Endodermal cell (in vitro differentiated cells): ENCODE measurements at regions not wholly inside any gene's neighbourhood (a gene's known extent, or its start where the extent isn't known, plus 50 kb on each side); places are given as distances from the start of the nearest gene placed in this dataset.

Experiments
- DNase-seq: peaks from one replicate; pipeline ENCODE4 v3.0.0-alpha.2; 2017
- H3K27ac ChIP-seq: 2 replicates; pipeline ENCODE4 v1.5.1; 2013; ENCODE audit warnings: mild to moderate bottlenecking, low read depth, low read length, moderate library complexity
- H3K27me3 ChIP-seq: 2 replicates; pipeline ENCODE4 v1.6.1; 2013; ENCODE audit warnings: mild to moderate bottlenecking, low read length, moderate library complexity; ENCODE audit not compliant: insufficient read depth, control insufficient read depth, poor library complexity, severe bottlenecking
- H3K36me3 ChIP-seq: 2 replicates; pipeline ENCODE4 v1.7.0; 2013; ENCODE audit warnings: mild to moderate bottlenecking, low read length, moderate library complexity; ENCODE audit not compliant: control insufficient read depth, insufficient read depth
- H3K4me1 ChIP-seq: one replicate; pipeline ENCODE4 v1.7.0; 2013; ENCODE audit warnings: low read length; ENCODE audit not compliant: control insufficient read depth, insufficient read depth
- H3K4me3 ChIP-seq: 2 replicates; pipeline ENCODE4 v1.5.1; 2013; ENCODE audit warnings: mild to moderate bottlenecking, low read length, moderate library complexity
- H3K9ac ChIP-seq: 2 replicates; pipeline ENCODE4 v1.6.1; 2013; ENCODE audit warnings: mild to moderate bottlenecking, low read length, moderate library complexity; ENCODE audit not compliant: poor library complexity, severe bottlenecking; ENCODE audit errors: extremely low read depth
- H3K9me3 ChIP-seq: 2 replicates; pipeline ENCODE4 v1.6.1; 2013; ENCODE audit warnings: mild to moderate bottlenecking, low read length, moderate library complexity; ENCODE audit not compliant: control insufficient read depth
- H3K27ac Mint-ChIP-seq: 2 replicates; pipeline ENCODE4 v1.8.0; 2020; ENCODE audit warnings: mixed read lengths
- H3K27me3 Mint-ChIP-seq: 2 replicates; pipeline ENCODE4 v1.8.0; 2021; ENCODE audit warnings: mild to moderate bottlenecking, mixed read lengths; ENCODE audit not compliant: insufficient read depth
- H3K36me3 Mint-ChIP-seq: 2 replicates; pipeline ENCODE4 v1.8.0; 2020; ENCODE audit warnings: low read depth, mixed read lengths
- H3K4me1 Mint-ChIP-seq: 2 replicates; pipeline ENCODE4 v1.8.0; 2020; ENCODE audit warnings: mixed read lengths
- H3K4me3 Mint-ChIP-seq: 2 replicates; pipeline ENCODE4 v1.8.0; 2020; ENCODE audit warnings: mild to moderate bottlenecking, moderate library complexity, mixed read lengths
- H3K9me3 Mint-ChIP-seq: 2 replicates; pipeline ENCODE4 v1.8.0; 2020; ENCODE audit warnings: mild to moderate bottlenecking, mixed read lengths
- CTCF ChIP-seq: fragments of 200-600 bp; sonication (generic); conservative IDR thresholded peaks from 2 replicates; pipeline ENCODE4 v1.5.0; 2021; ENCODE audit warnings: antibody characterized with exemption, mild to moderate bottlenecking
- WGBS, 2 experiments: methylation state at CpG; one replicate each; pipeline versions ENCODE4 v1.1.5 to v1.1.7; 2013; ENCODE audit warnings: missing lambda C conversion rate in 2 of 2, mixed read lengths in 1 of 2; ENCODE audit not compliant: insufficient coverage in 1 of 2, insufficient read length in 1 of 2; 5-methylcytosine and 5-hydroxymethylcytosine counted together

- 100% methylated on average over 1 of the region's 1 CpG; no CpG with 5 or more reads in 1 of the 2 experiments for WGBS, 2 experiments
Measured at GRCh38 chr1:177729646-177730045, 240.2 kb downstream of the SEC16B start.

GRCh38 chr1:177723533-177723932 is 246.3 kb downstream of the SEC16B start:
- Histone ChIP-seq H3K27me3 (no peaks in the 10 kb centered on the region), H3K9ac (no peak overlapping the region), H3K4me1 (no peaks in the 10 kb centered on the region), H3K27ac (no peak overlapping the region), H3K9me3 (no peaks in the 10 kb centered on the region), H3K36me3 (no peaks in the 10 kb centered on the region), H3K4me3 (no peak overlapping the region)
- H3K27ac Mint-ChIP-seq: no peak overlapping the region
- H3K36me3 Mint-ChIP-seq: no peaks in the 10 kb centered on the region
- no peak overlapping the region for H3K4me3 Mint-ChIP-seq
- peaks cover 14% of the 10 kb centered on the region for H3K9me3 Mint-ChIP-seq
- no peaks in the 10 kb centered on the region for H3K4me1 Mint-ChIP-seq
- H3K27me3 Mint-ChIP-seq: no peaks in the 10 kb centered on the region
- TF ChIP-seq CTCF: no peak
- DNase-seq: no peak

More at GRCh38 chr1:177729646-177730045, 240.2 kb downstream of the SEC16B start:
- H3K4me3 ChIP-seq: no peak overlapping the region
- peaks cover 7% of the 10 kb centered on the region for H3K9me3 Mint-ChIP-seq
- no peaks in the 10 kb centered on the region for H3K36me3 ChIP-seq
- no peaks in the 10 kb centered on the region for H3K4me1 ChIP-seq
- no peaks in the 10 kb centered on the region for H3K9me3 ChIP-seq
- H3K27me3 ChIP-seq: no peaks in the 10 kb centered on the region
- no peak for DNase-seq
- no peak overlapping the region for H3K27ac ChIP-seq
- TF ChIP-seq CTCF: no peak
- H3K36me3 Mint-ChIP-seq: no peaks in the 10 kb centered on the region
- H3K9ac ChIP-seq: no peak overlapping the region
- H3K27me3 Mint-ChIP-seq: no peaks in the 10 kb centered on the region
- H3K27ac Mint-ChIP-seq: no peak overlapping the region
- H3K4me1 Mint-ChIP-seq: no peaks in the 10 kb centered on the region
- H3K4me3 Mint-ChIP-seq: no peak overlapping the region

- H3K4me1 Mint-ChIP-seq: peaks cover under 1% of the 10 kb centered on the region
- H3K27ac ChIP-seq: no peak overlapping the region
- DNase-seq: peak; percentile 61
- H3K9ac ChIP-seq: no peak overlapping the region
- H3K27me3 Mint-ChIP-seq: peaks cover 2% of the 10 kb centered on the region
- no peak overlapping the region for H3K4me3 ChIP-seq
- WGBS, 2 experiments: 88 to 92% methylated on average over 12 to 16 of the region's 17 CpGs
- TF ChIP-seq CTCF: no peak
- H3K9me3 ChIP-seq: no peaks in the 10 kb centered on the region
- no peaks in the 10 kb centered on the region for H3K27me3 ChIP-seq
- no peaks in the 10 kb centered on the region for H3K36me3 ChIP-seq
- H3K4me3 Mint-ChIP-seq: no peak overlapping the region
- no peak overlapping the region for H3K27ac Mint-ChIP-seq
- peaks cover 5% of the 10 kb centered on the region for H3K9me3 Mint-ChIP-seq
- no peaks in the 10 kb centered on the region for H3K36me3 Mint-ChIP-seq
- no peaks in the 10 kb centered on the region for H3K4me1 ChIP-seq
Measured at GRCh38 chr1:177710696-177711620, 258.9 kb downstream of the SEC16B start.
